Superior temporal gyrus (tissue), 1 donor: ENCODE measurements at regions not wholly inside any gene's neighbourhood (a gene's known extent, or its start where the extent isn't known, plus 50 kb on each side); places are given as distances from the start of the nearest gene placed in this dataset.

Experiments
- DNase-seq: peaks from one replicate; pipeline ENCODE4 v3.0.0-alpha.2; 2016; ENCODE audit errors: extremely low spot score

GRCh38 chr15:58269455-58270414 is 131.6 kb downstream of the AQP9 start:
- DNase-seq = peak; percentile 74

- no peak for DNase-seq
Measured at GRCh38 chr15:58271410-58271809, 133.2 kb downstream of the AQP9 start.

GRCh38 chr15:58273104-58273503 is 134.9 kb downstream of the AQP9 start:
- DNase-seq = no peak

- no peak for DNase-seq
Measured at GRCh38 chr15:58274885-58275284, 136.7 kb downstream of the AQP9 start.

- no peak for DNase-seq
Measured at GRCh38 chr15:58275785-58276184, 137.6 kb downstream of the AQP9 start.

GRCh38 chr15:58276924-58277323 is 138.7 kb downstream of the AQP9 start:
- DNase-seq = no peak

GRCh38 chr15:58277333-58277732 is 139.2 kb downstream of the AQP9 start:
- DNase-seq = no peak

GRCh38 chr15:58279106-58279505 is 140.9 kb downstream of the AQP9 start:
- no peak for DNase-seq

GRCh38 chr15:58279654-58280053 is 141.5 kb downstream of the AQP9 start:
- no peak for DNase-seq

GRCh38 chr15:58282060-58282708 is 144.0 kb downstream of the AQP9 start:
- no peak for DNase-seq

- DNase-seq = no peak
Measured at GRCh38 chr15:58283302-58283701, 145.1 kb downstream of the AQP9 start.

GRCh38 chr15:58284293-58284692 is 146.1 kb downstream of the AQP9 start:
- no peak for DNase-seq

GRCh38 chr15:58285212-58285920 is 146.4 kb upstream of the LIPC start:
- DNase-seq = no peak

- no peak for DNase-seq
Measured at GRCh38 chr15:58285921-58286278, 145.9 kb upstream of the LIPC start.

GRCh38 chr15:58286523-58286922 is 145.3 kb upstream of the LIPC start:
- DNase-seq = no peak

- no peak for DNase-seq
Measured at GRCh38 chr15:58287891-58288290, 143.9 kb upstream of the LIPC start.

- DNase-seq = no peak
Measured at GRCh38 chr15:58288592-58288991, 143.2 kb upstream of the LIPC start.

- no peak for DNase-seq
Measured at GRCh38 chr15:58291848-58292247, 139.9 kb upstream of the LIPC start.

- no peak for DNase-seq
Measured at GRCh38 chr15:58292751-58293175, 139.0 kb upstream of the LIPC start.

GRCh38 chr15:58293622-58294550 is 137.9 kb upstream of the LIPC start:
- no peak for DNase-seq

- DNase-seq = no peak
Measured at GRCh38 chr15:58294681-58295254, 137.0 kb upstream of the LIPC start.
